ENCODE measurements at regions not wholly inside any gene's neighbourhood (a gene's known extent, or its start where the extent isn't known, plus 50 kb on each side); places are given as distances from the start of the nearest gene placed in this dataset.

DNA sequence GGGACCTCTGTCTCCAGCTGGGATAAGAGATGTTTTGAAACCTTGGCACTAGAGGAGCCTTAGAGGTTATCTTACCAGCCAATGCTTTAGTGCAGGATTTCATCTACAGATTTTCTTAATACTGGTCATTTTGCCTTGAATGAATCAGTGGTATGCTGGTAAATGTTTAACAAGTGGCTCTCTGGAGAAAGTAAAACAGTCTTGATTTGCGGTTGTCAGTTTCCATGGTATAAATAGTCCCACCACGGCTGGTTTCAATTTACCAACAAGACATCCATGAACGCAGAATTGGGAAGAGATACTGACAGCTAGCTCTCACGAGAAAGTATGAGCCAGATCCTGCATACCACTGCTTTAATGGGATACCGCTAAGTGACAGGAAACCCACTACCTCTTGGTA is 56.7 kb upstream of the CXCL14 start:
- Histone ChIP-seq H3K36me3 (no peaks in the 10 kb centered on the region), H3K4me1 (no peaks in the 10 kb centered on the region), H3K9me3 (no peaks in the 10 kb centered on the region), H3K4me3 (no peak overlapping the region), H3K27me3 (no peaks in the 10 kb centered on the region), H3K27ac (no peak overlapping the region)
- intact Hi-C loops (cut with DNase I): no loop called here
- DNase-seq (no peak), ATAC-seq (no peak)
- 67% methylated on average over 1 of the region's 5 CpGs for WGBS (ENCODE audit: insufficient coverage, low coverage, low lambda C conversion rate, missing lambda C conversion rate)
- TF ChIP-seq, protein P1, sequence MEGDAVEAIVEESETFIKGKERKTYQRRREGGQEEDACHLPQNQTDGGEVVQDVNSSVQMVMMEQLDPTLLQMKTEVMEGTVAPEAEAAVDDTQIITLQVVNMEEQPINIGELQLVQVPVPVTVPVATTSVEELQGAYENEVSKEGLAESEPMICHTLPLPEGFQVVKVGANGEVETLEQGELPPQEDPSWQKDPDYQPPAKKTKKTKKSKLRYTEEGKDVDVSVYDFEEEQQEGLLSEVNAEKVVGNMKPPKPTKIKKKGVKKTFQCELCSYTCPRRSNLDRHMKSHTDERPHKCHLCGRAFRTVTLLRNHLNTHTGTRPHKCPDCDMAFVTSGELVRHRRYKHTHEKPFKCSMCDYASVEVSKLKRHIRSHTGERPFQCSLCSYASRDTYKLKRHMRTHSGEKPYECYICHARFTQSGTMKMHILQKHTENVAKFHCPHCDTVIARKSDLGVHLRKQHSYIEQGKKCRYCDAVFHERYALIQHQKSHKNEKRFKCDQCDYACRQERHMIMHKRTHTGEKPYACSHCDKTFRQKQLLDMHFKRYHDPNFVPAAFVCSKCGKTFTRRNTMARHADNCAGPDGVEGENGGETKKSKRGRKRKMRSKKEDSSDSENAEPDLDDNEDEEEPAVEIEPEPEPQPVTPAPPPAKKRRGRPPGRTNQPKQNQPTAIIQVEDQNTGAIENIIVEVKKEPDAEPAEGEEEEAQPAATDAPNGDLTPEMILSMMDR (IDR thresholded peaks at IDR 0.05): no peak
- no peak for TF ChIP-seq POLR2A (IDR thresholded peaks at IDR 0.05)

DNA sequence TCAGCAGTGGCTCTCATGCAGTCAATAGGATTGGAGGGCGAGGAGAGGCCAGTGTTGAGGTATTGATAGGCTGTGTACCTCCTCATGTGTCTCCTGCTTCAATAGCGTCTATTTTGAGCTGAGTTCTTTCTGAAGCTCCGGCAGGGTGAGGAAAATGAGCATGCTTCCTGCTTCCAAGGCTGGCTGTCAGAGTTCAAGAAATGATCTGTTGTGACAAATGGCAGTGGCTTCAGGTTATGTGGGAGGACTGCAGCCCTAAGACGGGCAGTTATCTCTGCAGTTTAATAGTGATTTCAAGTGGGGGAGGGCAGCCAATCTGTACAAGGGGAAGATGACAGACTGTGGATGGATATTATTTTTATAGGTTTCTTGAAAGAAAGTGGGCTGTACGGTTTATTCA is 54.0 kb upstream of the CXCL14 start:
- H3K27me3 ChIP-seq: no peaks in the 10 kb centered on the region
- H3K27ac ChIP-seq: no peak overlapping the region
- WGBS (ENCODE audit: insufficient coverage, low coverage, low lambda C conversion rate, missing lambda C conversion rate): 49% methylated on average over 5 of the region's 5 CpGs
- no peaks in the 10 kb centered on the region for H3K36me3 ChIP-seq
- H3K4me3 ChIP-seq: no peak overlapping the region
- ATAC-seq: no peak
- TF ChIP-seq, protein P1 (IDR thresholded peaks at IDR 0.05): no peak
- no peak for TF ChIP-seq POLR2A (IDR thresholded peaks at IDR 0.05)
- no peaks in the 10 kb centered on the region for H3K4me1 ChIP-seq
- no peak for DNase-seq
- intact Hi-C loops (cut with DNase I): no loop called here
- no peaks in the 10 kb centered on the region for H3K9me3 ChIP-seq

DNA sequence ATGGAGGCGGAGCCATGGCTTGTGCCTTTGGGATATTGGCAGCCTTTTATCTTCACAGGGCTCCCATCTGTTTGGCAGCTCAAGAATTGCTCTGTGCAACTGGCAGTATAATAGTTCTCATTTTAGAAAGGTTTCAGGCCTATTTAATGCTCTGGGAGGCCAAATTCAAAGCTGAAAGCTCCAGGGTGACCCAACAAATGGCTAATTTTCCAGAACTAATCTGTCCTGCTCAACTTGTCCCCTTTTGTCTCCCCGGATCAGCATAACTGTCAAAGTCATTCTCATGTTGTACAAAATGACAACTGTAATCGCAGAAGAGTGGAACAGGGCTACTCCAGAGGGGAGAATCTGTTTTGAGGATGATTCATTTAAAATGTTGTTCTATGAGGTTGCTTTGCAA is 52.6 kb upstream of the CXCL14 start:
- Histone ChIP-seq H3K4me1 (no peaks in the 10 kb centered on the region), H3K36me3 (no peaks in the 10 kb centered on the region), H3K4me3 (no peak overlapping the region), H3K27ac (no peak overlapping the region), H3K27me3 (no peaks in the 10 kb centered on the region), H3K9me3 (no peaks in the 10 kb centered on the region)
- DNase-seq: no peak
- intact Hi-C loops (cut with DNase I): no loop called here
- 57% methylated on average over 3 of the region's 3 CpGs for WGBS (ENCODE audit: insufficient coverage, low coverage, low lambda C conversion rate, missing lambda C conversion rate)
- TF ChIP-seq, protein P1 (IDR thresholded peaks at IDR 0.05): no peak
- TF ChIP-seq POLR2A (IDR thresholded peaks at IDR 0.05): no peak
- ATAC-seq: no peak

DNA sequence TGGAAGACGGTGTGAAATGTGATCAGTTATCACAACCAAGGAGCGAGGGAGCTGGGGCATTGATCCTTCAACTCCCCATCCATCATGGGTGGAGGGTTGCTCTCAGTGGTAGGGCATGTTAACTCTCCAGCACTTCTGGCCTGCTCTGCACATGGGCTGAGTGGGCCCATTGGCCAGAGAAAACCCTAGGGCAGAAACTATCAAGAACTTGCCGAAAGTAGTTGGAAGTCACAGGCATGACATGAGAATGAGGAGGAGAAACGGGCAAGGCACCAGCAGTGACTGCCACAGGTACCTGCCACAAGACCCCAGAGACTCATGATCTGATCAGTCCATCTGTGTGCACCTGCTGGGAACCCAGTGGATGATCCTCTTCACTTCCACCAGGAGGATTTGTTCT is 50.9 kb upstream of the CXCL14 start:
- Histone ChIP-seq H3K27me3 (no peaks in the 10 kb centered on the region), H3K4me3 (no peak overlapping the region), H3K27ac (no peak overlapping the region), H3K9me3 (no peaks in the 10 kb centered on the region), H3K36me3 (no peaks in the 10 kb centered on the region), H3K4me1 (no peaks in the 10 kb centered on the region)
- TF ChIP-seq, protein P1 (IDR thresholded peaks at IDR 0.05): no peak
- no peak for TF ChIP-seq POLR2A (IDR thresholded peaks at IDR 0.05)
- intact Hi-C loops (cut with DNase I): no loop called here
- 50% methylated on average over 2 of the region's 4 CpGs for WGBS (ENCODE audit: insufficient coverage, low coverage, low lambda C conversion rate, missing lambda C conversion rate)
- DNase-seq (no peak), ATAC-seq (no peak)
